MCF 10A (cell line): ENCODE measurements at regions not wholly inside any gene's neighbourhood (a gene's known extent, or its start where the extent isn't known, plus 50 kb on each side); places are given as distances from the start of the nearest gene placed in this dataset.

Source experiments
- BruUV-seq: library from RNA; stranded (reverse); fragments of 400-500 nt; replicated peaks from 2 replicates; lab custom pipeline; 2021; lab: Mats Ljungman, UMichigan
- CTCF ChIA-PET: fragments of 300-600 bp; sonication (Branson Sonifier 250); formaldehyde crosslinking; extraction: SDS; loops from one replicate; lab custom pipeline; 2021; ENCODE audit warnings: antibody characterized with exemption, inconsistent platforms; lab: Yijun Ruan, JAX
- POLR2A ChIA-PET: fragments of 300-600, 350-650 bp; sonication (Branson Sonifier 250); formaldehyde crosslinking; extraction: SDS; loops from one replicate; lab custom pipeline; 2020; ENCODE audit warnings: antibody characterized with exemption, inconsistent platforms; lab: Yijun Ruan, JAX
- DNase-seq: peaks from one replicate; pipeline ENCODE4 v3.0.0-alpha.2; 2018; ENCODE audit not compliant: unreplicated experiment
- H3K27ac Mint-ChIP-seq: one replicate; pipeline ENCODE4 v1.8.0; 2022; ENCODE audit warnings: mild to moderate bottlenecking, low read depth, mixed read lengths; ENCODE audit not compliant: unreplicated experiment
- H3K27me3 Mint-ChIP-seq: one replicate; pipeline ENCODE4 v1.8.0; 2022; ENCODE audit warnings: mixed read lengths; ENCODE audit not compliant: insufficient read depth, unreplicated experiment
- H3K36me3 Mint-ChIP-seq: one replicate; pipeline ENCODE4 v1.8.0; 2022; ENCODE audit warnings: mild to moderate bottlenecking, moderate library complexity, mixed read lengths; ENCODE audit not compliant: insufficient read depth, unreplicated experiment
- H3K4me1 Mint-ChIP-seq: one replicate; pipeline ENCODE4 v1.8.0; 2022; ENCODE audit warnings: mixed read lengths; ENCODE audit not compliant: insufficient read depth, unreplicated experiment
- H3K4me3 Mint-ChIP-seq: one replicate; pipeline ENCODE4 v1.8.0; 2022; ENCODE audit warnings: mild to moderate bottlenecking, moderate library complexity, mixed read lengths; ENCODE audit not compliant: unreplicated experiment
- H3K9me3 Mint-ChIP-seq: one replicate; pipeline ENCODE4 v1.8.0; 2022; ENCODE audit warnings: mixed read lengths; ENCODE audit not compliant: unreplicated experiment
- CTCF ChIP-seq: fragments of 200-600 bp; IDR thresholded peaks from one replicate; pipeline ENCODE4 v1.8.0; 2022; ENCODE audit warnings: antibody characterized with exemption, mild to moderate bottlenecking; ENCODE audit not compliant: unreplicated experiment
- intact Hi-C: fragments of 100-400 bp; cut with micrococcal nuclease; formaldehyde crosslinking; loops from 2 replicates; pipeline ENCODE4 v1.14.1; 2022

- BruUV-seq, result no TSS peak
- H3K4me3 Mint-ChIP-seq, result no peak overlapping the region
- H3K9me3 Mint-ChIP-seq, result no peaks in the 10 kb centered on the region
- H3K27me3 Mint-ChIP-seq, result no peaks in the 10 kb centered on the region
- ChIA-PET CTCF (interaction anchor here (0.6 to 0.7 kb wide), 2 partner anchors 824 to 1042 kb away, joined by 4 read pairs; no protein-coding TSS in a partner anchor), POLR2A (no interaction called here)
- H3K4me1 Mint-ChIP-seq, result no peaks in the 10 kb centered on the region
- no peaks in the 10 kb centered on the region for H3K36me3 Mint-ChIP-seq
- TF ChIP-seq CTCF, result no peak
- no peak for DNase-seq
- intact Hi-C loops, result no loop called here
- no peak overlapping the region for H3K27ac Mint-ChIP-seq
These were observed 379.3 kb upstream of the PKDCC start for GRCh38 chr2:41668529-41668928.

GRCh38 chr2:41678639-41679038 lies 369.2 kb upstream of the PKDCC start:
- intact Hi-C loops, result no loop called here
- POLR2A ChIA-PET, result no interaction called here
- H3K27ac Mint-ChIP-seq, result no peak overlapping the region
- no peaks in the 10 kb centered on the region for H3K4me1 Mint-ChIP-seq
- CTCF ChIA-PET, result no interaction called here
- H3K9me3 Mint-ChIP-seq, result no peaks in the 10 kb centered on the region
- no TSS peak for BruUV-seq
- no peak overlapping the region for H3K4me3 Mint-ChIP-seq
- no peaks in the 10 kb centered on the region for H3K27me3 Mint-ChIP-seq
- H3K36me3 Mint-ChIP-seq, result no peaks in the 10 kb centered on the region
- no peak for TF ChIP-seq CTCF
- no peak for DNase-seq

- POLR2A ChIA-PET, result interaction anchor here (1.3 kb wide), 1 partner anchor 9 kb away, joined by 3 read pairs; no protein-coding TSS in a partner anchor
- H3K27ac Mint-ChIP-seq, result no peak overlapping the region
- H3K27me3 Mint-ChIP-seq, result no peaks in the 10 kb centered on the region
- no TSS peak for BruUV-seq
- CTCF ChIA-PET, result interaction anchor here (0.9 to 1.2 kb wide), 2 partner anchors 9 to 12 kb away, joined by 3 to 10 read pairs; no protein-coding TSS in a partner anchor
- no peaks in the 10 kb centered on the region for H3K4me1 Mint-ChIP-seq
- no peak for TF ChIP-seq CTCF
- intact Hi-C loops, result no loop called here
- H3K9me3 Mint-ChIP-seq, result no peaks in the 10 kb centered on the region
- H3K4me3 Mint-ChIP-seq, result no peak overlapping the region
- no peak for DNase-seq
- H3K36me3 Mint-ChIP-seq, result no peaks in the 10 kb centered on the region
These were observed 361.7 kb upstream of the PKDCC start for GRCh38 chr2:41686156-41686555.

- H3K36me3 Mint-ChIP-seq, result no peaks in the 10 kb centered on the region
- no peak overlapping the region for H3K27ac Mint-ChIP-seq
- no peak overlapping the region for H3K4me3 Mint-ChIP-seq
- no peak for DNase-seq
- BruUV-seq, result no TSS peak
- ChIA-PET CTCF (interaction anchor here (0.7 kb wide), 1 partner anchor 254 kb away, joined by 3 read pairs; no protein-coding TSS in a partner anchor), POLR2A (no interaction called here)
- no peak for TF ChIP-seq CTCF
- H3K4me1 Mint-ChIP-seq, result no peaks in the 10 kb centered on the region
- intact Hi-C loops, result no loop called here
- no peaks in the 10 kb centered on the region for H3K27me3 Mint-ChIP-seq
- H3K9me3 Mint-ChIP-seq, result no peaks in the 10 kb centered on the region
These were observed 356.3 kb upstream of the PKDCC start for GRCh38 chr2:41691561-41691960.
